ENCODE measurements at regions not wholly inside any gene's neighbourhood (a gene's known extent, or its start where the extent isn't known, plus 50 kb on each side); places are given as distances from the start of the nearest gene placed in this dataset.

DNA sequence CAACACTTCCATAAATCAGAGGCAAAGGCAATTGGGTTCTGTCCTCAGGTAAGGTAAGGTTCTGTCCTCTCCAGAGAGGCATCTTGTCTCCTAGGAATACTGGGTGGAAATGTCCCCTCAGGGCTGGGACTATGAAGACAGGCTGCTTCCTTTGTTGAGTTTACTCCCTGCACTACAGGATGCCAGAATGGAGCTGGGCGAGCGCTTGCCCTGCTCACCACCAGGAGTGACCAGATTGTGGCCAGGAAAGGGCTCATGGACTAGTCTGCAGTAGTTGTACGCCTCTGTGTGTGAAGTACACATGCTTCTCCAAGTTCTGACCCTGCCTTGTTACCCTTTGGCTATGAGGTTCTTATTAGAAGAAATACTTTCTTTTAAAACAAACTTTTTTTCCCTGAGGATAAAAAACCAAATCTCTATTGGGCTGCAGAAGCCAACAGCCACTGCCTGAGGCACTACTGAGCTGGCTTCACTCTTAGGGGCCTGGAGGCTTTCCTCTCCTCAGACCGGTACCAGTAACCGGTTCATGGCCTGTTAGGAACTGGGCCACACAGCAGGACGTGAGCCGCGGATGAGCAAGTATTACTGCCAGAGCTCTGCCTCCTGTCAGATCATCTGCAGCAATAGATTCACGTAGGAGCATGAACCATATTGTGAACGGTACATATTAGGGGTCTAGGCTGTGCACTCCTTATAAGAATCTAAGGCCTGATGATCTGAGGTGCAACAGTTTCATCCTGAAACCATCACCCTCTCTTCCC lies 83.2 kb downstream of the DHRS2 start:
- intact Hi-C loops (cut with micrococcal nuclease): no loop called here
- Mint-ChIP-seq H3K27ac (no peak overlapping the region), H3K4me1 (no peaks in the 10 kb centered on the region), H3K9me3 (no peaks in the 10 kb centered on the region), H3K4me3 (no peak overlapping the region), H3K27me3 (peaks cover 5% of the 10 kb centered on the region), H3K36me3 (ENCODE audit: low read depth) (no peaks in the 10 kb centered on the region)
- ChIA-PET POLR2A (no interaction called here), CTCF (no interaction called here)
- TF ChIP-seq CTCF (IDR thresholded peaks at IDR 0.05): no peak
- ATAC-seq (ENCODE audit: low read depth) (no peak), DNase-seq (no peak)

GRCh38 chr14:23722675-23723074 lies 86.5 kb downstream of the DHRS2 start:
- Mint-ChIP-seq H3K27ac (no peak overlapping the region), H3K4me3 (no peak overlapping the region), H3K36me3 (ENCODE audit: low read depth) (no peaks in the 10 kb centered on the region), H3K27me3 (no peaks in the 10 kb centered on the region), H3K9me3 (no peaks in the 10 kb centered on the region), H3K4me1 (no peaks in the 10 kb centered on the region)
- ChIA-PET POLR2A (no interaction called here), CTCF (no interaction called here)
- ATAC-seq (ENCODE audit: low read depth): no peak
- intact Hi-C loops (cut with micrococcal nuclease): no loop called here
- DNase-seq: no peak
- no peak for TF ChIP-seq CTCF (IDR thresholded peaks at IDR 0.05)

GRCh38 chr14:23723911-23724310 lies 87.7 kb downstream of the DHRS2 start:
- no peak for TF ChIP-seq CTCF (IDR thresholded peaks at IDR 0.05)
- H3K9me3 Mint-ChIP-seq: no peaks in the 10 kb centered on the region
- H3K27me3 Mint-ChIP-seq: no peaks in the 10 kb centered on the region
- no peaks in the 10 kb centered on the region for H3K36me3 Mint-ChIP-seq (ENCODE audit: low read depth)
- H3K27ac Mint-ChIP-seq: no peak overlapping the region
- H3K4me1 Mint-ChIP-seq: no peaks in the 10 kb centered on the region
- H3K4me3 Mint-ChIP-seq: no peak overlapping the region
- intact Hi-C loops (cut with micrococcal nuclease): no loop called here
- ChIA-PET POLR2A (no interaction called here), CTCF (no interaction called here)
- DNase-seq: no peak
- ATAC-seq (ENCODE audit: low read depth): no peak

DNA sequence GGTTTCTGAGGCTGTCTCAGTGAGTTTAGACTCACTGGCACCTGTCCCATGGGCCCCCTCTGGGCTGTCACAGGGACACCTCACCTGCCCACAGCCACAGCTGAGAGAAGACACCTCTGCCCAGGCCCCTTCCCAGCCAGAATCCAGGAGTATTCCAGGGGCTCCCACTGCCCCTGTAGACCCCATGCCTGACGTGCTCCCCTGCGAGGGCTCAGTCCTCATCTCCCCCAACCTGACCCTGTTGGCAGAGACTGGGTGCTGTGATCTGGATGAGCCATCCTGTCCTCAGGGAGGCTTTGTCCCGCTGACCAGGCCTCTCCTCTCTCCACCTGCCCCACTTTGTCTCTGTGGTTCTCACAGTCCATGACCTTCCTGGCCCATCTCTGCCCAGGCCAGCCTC lies 89.4 kb downstream of the DHRS2 start:
- Mint-ChIP-seq H3K27ac (no peak overlapping the region), H3K9me3 (no peaks in the 10 kb centered on the region), H3K4me3 (no peak overlapping the region), H3K36me3 (ENCODE audit: low read depth) (no peaks in the 10 kb centered on the region), H3K4me1 (no peaks in the 10 kb centered on the region), H3K27me3 (no peaks in the 10 kb centered on the region)
- no peak for DNase-seq
- intact Hi-C loops (cut with micrococcal nuclease): no loop called here
- no peak for ATAC-seq (ENCODE audit: low read depth)
- CTCF ChIA-PET: no interaction called here
- TF ChIP-seq CTCF (IDR thresholded peaks at IDR 0.05): no peak
- POLR2A ChIA-PET: no interaction called here

DNA sequence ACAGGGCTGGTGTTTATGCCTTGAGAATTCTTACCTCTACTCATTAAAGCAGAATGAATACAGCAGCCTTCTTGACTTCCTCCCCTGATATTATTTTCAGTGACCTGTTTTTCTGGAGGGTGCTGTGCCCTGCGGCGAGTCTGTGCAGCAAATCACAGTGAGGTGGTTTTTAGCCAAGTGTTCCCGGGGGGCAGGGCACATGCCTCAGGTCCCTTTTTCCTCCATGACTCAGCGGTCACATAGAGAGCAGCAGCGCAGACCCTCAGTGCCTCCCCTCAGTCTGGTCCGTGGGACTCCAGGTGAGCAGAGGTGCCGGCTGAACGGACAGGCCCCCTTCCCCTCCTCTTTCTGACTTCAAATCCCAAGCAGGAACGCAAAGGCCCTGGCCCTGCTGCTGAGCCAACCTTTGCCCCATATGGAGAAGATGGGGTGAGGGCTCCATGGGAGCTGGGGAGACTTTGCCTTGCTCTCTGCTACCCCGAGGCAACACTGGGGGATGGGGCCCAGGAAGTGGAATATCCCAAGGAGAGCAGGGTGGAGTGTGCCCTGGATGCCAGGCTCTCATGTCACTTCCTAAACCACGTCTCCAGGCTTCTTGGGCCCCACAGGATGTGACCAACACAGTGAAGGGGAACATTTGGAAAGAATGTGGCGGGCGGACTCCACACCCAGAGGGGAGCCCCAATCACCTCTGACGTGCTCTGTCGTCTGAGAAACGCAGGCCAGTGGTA lies 90.0 kb downstream of the DHRS2 start:
- Mint-ChIP-seq H3K4me3 (no peak overlapping the region), H3K27ac (no peak overlapping the region), H3K27me3 (no peaks in the 10 kb centered on the region), H3K9me3 (no peaks in the 10 kb centered on the region), H3K36me3 (ENCODE audit: low read depth) (no peaks in the 10 kb centered on the region), H3K4me1 (no peaks in the 10 kb centered on the region)
- no peak for TF ChIP-seq CTCF (IDR thresholded peaks at IDR 0.05)
- no peak for ATAC-seq (ENCODE audit: low read depth)
- ChIA-PET CTCF (no interaction called here), POLR2A (no interaction called here)
- intact Hi-C loops (cut with micrococcal nuclease): no loop called here
- no peak for DNase-seq

Data from activated B cell treated with CpG ODN at 0.5 μM for 24 hours (primary cell).